Panc1 (cell line): ENCODE measurements at regions not wholly inside any gene's neighbourhood (a gene's known extent, or its start where the extent isn't known, plus 50 kb on each side); places are given as distances from the start of the nearest gene placed in this dataset.

Experiments used
- CTCF ChIP-seq: fragments of 450-650 bp; IDR thresholded peaks from 2 replicates; pipeline ENCODE4 v1.5.1; 2017; ENCODE audit warnings: mild to moderate bottlenecking
- POLR2AphosphoS5 ChIP-seq: IDR thresholded peaks from 2 replicates; pipeline ENCODE4 v1.6.1; 2012; ENCODE audit warnings: mild to moderate bottlenecking, low read depth, low read length, moderate library complexity
- REST ChIP-seq, 2 experiments: IDR thresholded peaks; 2 replicates each; pipeline ENCODE4 v1.6.1; 2011 to 2012; ENCODE audit warnings: low read depth in 2 of 2, control low read depth in 1 of 2, low read length in 1 of 2, mild to moderate bottlenecking in 1 of 2, moderate library complexity in 1 of 2; ENCODE audit not compliant: insufficient read depth in 1 of 2
- SIN3A ChIP-seq: IDR thresholded peaks from 2 replicates; pipeline ENCODE4 v1.6.1; 2012; ENCODE audit warnings: low read depth, mild to moderate bottlenecking, low read length, moderate library complexity, borderline replicate concordance; ENCODE audit not compliant: insufficient read depth
- TCF7L2 ChIP-seq: IDR thresholded peaks from 2 replicates; pipeline ENCODE4 v1.6.1; 2011; ENCODE audit warnings: mild to moderate bottlenecking, low read depth, low read length, inconsistent platforms

GRCh38 chr2:175312137-175312536 lies 130.6 kb upstream of the ATP5MC3 start:
- no peak for TF ChIP-seq CTCF
- no peak for TF ChIP-seq REST (IDR thresholded peaks at IDR 0.05; ENCODE audit: insufficient read depth in 1 of 2, low read depth in 2 of 2, low read length in 1 of 2)
- TF ChIP-seq POLR2AphosphoS5, result no peak
- no peak for TF ChIP-seq SIN3A
- no peak for TF ChIP-seq TCF7L2
